Epithelial cell of prostate (primary cell): ENCODE measurements at regions not wholly inside any gene's neighbourhood (a gene's known extent, or its start where the extent isn't known, plus 50 kb on each side); places are given as distances from the start of the nearest gene placed in this dataset.

Experiments used
- DNase-seq: peaks from one replicate; pipeline ENCODE4 v3.0.0-alpha.2; 2011; ENCODE audit warnings: low read depth, low spot score
- H3K27ac ChIP-seq: fragments of 450-650 bp; 2 replicates; pipeline ENCODE4 v1.5.1; 2017; ENCODE audit warnings: mild to moderate bottlenecking

DNA sequence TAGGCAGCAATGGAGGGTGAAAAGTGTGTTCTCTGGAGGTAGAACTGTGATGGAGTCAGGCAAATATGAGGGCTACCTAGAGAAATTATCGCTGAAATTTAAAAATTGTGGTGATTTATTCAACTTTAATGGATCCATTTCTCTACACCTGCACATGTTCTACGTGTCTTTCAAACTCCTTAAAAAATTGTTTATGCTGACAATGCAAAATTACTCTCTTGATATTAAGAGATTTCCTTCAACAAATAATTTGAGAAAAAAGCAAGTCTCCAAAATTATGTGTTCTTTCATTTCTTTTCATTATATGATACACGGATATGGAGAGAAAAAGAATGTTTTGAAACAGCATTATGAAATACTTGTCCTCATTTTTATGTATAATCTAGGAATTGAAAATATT lies 1151.4 kb upstream of the PABPC4L start:
- DNase-seq: no peak

DNA sequence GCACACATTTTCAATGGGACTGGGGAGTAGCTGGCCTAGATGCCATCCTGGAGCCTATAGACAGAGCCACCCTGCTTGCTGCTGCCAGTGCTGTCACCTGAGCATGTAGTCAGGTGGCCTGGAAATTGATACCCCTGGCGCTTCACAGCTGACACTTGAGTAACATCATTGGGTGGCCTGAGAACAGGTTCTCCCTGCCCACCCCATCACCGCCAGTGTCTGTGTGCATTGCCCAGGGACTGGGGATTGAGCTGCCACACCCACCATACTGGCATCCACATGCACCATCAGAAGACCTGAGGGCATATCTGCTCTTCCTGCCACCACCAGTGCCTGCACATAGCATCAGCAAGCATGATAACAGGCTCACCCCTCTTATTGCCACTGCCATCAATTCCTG lies 1142.9 kb upstream of the PABPC4L start:
- DNase-seq: no peak
- no peak overlapping the region for H3K27ac ChIP-seq

More for the DNA sequence above, 1151.4 kb upstream of the PABPC4L start:
- H3K27ac ChIP-seq: no peak overlapping the region

DNA sequence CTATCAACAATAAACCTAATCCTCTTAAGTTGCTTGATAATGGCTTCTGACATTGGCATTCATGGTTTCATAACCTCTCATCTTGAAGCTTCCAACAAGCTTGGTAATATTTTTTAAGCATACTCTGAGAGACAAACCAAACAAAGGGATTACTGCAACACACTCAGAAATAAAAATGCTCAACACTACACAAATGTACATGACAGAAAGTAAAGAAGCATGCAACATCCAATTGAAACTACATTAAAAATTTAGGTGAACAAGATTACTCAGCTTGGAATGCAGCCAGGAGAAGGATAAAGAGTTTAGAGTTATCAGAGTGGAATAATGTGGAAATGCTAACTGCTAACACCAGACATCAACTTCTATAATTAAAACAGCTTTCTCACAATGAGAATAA lies 1136.6 kb upstream of the PABPC4L start:
- DNase-seq: no peak
- no peak overlapping the region for H3K27ac ChIP-seq

DNA sequence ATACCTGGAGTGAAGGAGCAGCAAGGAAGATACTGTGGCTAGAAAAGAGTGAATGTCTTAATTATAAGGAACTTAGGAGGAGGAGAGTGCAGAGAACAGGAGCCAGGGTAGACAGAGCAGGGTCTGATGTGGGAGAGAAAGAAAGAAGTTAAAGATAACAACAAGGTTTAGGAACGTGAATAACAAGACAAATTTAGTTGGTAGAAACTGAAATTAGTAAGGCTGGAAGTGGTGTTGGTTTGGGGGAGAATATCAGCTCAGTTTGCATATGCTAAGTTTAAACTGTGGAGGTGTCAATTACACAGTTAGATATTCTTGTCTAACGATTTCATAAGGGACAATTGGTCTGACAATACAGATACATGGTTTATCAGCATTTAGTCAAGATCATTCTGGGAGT lies 1123.7 kb upstream of the PABPC4L start:
- no peak for DNase-seq
- H3K27ac ChIP-seq: no peak overlapping the region

DNA sequence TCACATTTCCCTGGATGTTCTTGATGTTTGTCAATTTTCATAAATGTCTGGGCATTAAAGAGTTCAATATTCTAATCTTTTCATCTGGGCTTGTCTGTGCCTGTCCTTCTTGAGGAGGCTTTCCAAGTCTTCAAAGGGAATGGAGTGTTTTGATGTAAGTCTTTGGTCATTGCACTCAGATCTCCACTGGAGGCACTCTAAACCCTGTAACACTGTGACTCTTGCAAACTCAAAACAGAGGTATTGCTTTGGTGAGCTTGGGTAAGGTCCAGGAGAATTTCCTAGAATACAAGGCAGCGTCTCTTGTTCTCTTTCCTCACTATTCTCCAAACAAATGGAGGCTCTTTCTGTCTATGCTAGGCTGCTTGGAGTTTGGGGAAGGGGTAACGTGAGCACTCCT lies 1118.1 kb upstream of the PABPC4L start:
- no peak overlapping the region for H3K27ac ChIP-seq
- DNase-seq: no peak

DNA sequence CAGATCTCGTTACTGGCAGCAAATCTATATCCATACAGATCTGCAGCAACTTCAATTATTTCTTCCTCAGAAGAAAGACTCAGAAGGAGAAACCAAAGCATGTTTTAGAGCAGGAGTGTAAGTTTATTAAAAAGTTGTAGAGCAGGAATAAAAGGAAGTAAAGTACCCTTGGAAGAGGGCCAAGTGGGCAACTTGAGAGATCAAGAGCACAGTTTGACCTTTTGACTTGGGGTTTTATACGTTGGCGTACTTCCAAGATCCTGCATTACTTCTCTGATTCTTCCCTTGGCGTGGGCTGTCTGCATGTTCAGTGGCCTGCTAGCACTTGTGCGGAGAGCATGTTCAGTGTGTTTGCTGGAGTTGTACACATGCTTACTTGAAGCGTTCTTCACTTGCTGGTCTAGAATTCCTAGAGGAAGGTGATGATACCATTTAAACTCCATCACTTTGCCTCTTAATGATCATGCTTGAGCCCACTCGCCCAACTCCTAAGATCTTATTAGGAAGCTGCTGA lies 1114.7 kb upstream of the PABPC4L start:
- no peak for DNase-seq
- H3K27ac ChIP-seq: no peak overlapping the region

DNA sequence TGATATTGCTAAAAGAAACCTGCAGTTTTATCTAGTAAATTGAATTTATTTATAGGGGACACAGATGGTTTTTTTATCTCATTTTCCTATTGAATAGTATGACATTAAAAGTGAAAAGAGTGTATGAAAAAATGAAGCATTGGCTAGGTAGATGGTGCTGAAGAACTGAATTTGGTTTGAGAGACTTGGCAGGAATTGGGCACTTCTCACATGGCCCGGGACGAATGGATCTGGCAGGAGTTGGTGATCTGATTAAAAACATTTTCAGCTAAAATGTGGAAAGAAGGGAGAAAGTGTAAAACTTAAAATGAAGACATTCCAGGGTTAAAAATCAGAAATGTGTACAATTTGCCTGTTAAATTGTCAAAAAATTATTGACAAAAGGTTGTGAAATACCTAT lies 1088.5 kb upstream of the PABPC4L start:
- DNase-seq: no peak
- no peak overlapping the region for H3K27ac ChIP-seq

DNA sequence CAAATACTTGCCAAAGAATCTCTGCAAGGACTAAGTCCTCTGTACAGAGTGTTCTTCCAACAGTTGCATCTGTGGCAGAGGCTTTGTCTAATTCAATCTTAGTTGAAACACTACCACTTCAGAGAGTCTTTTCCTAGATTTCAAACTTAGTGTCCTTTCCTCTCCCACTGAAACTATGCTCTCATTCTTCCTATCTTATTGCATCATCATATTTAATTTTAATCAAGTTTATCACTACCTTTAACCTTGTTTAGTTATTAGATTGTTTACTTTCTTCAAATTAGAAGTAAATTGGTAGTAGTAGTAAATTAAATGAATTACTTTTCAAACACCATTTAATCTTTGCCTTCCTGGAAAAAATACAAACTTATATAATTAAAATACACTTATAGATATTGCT lies 1082.3 kb upstream of the PABPC4L start:
- DNase-seq: no peak
- no peak overlapping the region for H3K27ac ChIP-seq

DNA sequence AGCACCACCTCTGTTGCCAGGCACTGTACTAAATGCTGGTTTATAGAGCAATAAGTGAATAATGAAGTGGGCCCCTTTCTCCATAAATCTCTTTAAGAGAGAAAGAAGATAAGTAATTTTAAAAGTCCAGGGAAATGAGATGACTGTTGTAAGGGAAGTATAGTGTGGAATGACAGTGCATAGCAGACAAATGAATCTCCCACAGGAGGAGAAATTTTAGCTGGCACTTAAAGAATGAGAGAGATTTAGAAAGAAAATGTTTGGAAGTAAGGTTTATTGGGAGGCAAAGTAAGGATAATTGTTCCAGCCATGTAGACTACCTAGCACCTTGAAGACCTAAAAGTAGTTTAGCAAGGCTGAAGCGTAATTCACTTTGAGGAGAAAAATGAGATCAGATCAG lies 1081.1 kb upstream of the PABPC4L start:
- no peak overlapping the region for H3K27ac ChIP-seq
- DNase-seq: no peak

DNA sequence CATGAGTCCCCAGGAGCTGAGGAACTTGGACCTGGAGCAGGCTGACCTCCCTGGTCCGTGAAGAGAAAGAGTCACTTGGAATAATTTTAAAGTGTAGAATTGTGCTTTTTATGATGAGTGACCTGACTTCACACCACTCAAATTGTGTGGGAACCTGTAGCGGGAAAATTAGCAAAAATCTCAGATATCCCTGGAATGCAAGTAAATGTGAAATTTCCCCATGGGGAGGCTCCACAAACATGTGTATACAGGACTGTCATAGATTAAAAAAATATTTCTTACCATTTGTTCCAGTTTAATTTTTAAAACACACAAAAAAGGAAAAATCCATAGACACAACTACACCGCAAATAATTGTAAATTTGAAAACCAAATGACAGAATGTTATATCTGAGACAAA lies 1079.6 kb upstream of the PABPC4L start:
- DNase-seq: no peak
- H3K27ac ChIP-seq: no peak overlapping the region

DNA sequence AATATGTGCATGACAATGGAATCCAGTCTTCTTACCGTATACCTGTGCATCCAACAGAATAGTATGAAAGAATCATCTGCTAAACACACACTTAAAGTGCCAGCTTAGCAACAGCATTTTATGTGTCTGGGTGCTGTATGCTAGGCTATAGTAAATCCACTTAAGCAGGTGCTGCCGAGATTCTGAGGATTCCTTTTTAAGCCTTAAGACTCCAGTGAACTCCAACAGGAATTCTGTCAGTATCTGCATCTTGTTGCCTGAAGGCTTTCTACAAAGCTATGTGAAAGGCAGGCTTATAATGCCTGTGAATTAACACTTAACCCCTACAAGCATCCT lies 1076.4 kb upstream of the PABPC4L start:
- no peak for DNase-seq
- H3K27ac ChIP-seq: no peak overlapping the region

DNA sequence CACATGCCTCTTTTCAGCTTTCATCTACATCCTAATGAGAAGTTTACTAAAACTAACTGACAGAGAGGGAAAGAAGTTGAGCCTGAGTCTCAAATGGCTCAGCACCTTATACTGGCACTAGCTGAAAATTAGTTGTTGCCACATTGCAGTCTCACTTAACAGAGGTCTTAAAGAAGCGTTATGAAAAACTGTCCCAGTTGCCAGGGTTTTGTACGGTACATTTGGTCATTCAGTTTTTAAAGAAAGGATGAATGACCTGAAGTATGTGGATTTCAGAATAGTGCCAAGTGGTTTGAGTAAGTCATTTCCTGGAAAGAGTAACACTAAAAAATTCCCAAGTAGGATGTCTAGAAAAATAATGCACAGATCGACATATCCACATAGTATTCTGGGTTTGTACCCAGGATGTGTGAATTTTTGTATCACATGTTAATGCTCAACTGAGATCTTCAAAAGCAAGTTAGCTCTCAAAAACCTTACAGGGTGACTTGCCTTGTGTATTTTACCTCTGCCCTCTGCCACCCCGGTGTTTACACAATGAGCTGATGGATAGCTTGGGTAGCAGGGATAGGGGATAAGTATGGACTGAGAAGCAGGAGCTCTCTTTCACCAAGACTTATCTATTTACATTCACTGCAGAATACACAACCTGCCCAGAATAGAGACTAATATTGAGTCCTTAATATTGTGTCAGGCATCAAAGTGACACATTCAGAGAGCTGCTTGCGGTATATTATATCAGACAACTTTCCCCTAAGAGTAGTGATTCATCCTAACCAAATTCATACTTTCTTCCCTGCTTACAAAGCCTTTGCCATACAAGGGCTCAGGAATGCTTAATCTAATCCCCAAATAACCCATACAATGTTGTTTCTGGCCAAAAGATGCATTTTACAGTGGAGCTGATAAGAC lies 1075.7 kb upstream of the PABPC4L start:
- DNase-seq: no peak
- H3K27ac ChIP-seq: no peak overlapping the region

DNA sequence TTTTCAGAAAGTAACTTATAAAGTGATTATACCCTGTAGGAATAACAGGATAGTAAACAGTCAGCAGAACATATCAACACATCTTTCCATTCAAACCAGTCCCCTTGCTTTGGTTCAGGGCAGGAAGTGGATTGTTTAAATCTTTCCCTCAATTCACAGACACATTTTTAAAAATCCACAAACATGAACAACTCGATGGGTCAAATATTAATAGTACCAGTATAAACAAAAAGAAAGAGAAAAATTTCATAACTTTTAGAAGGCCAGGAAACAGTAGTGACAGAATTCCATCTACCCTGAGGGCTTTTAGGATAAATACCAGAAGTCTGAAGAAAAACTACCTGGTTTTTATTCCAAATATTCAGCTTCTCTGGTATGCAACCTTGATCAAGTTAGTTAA lies 1072.8 kb upstream of the PABPC4L start:
- H3K27ac ChIP-seq: no peak overlapping the region
- no peak for DNase-seq

DNA sequence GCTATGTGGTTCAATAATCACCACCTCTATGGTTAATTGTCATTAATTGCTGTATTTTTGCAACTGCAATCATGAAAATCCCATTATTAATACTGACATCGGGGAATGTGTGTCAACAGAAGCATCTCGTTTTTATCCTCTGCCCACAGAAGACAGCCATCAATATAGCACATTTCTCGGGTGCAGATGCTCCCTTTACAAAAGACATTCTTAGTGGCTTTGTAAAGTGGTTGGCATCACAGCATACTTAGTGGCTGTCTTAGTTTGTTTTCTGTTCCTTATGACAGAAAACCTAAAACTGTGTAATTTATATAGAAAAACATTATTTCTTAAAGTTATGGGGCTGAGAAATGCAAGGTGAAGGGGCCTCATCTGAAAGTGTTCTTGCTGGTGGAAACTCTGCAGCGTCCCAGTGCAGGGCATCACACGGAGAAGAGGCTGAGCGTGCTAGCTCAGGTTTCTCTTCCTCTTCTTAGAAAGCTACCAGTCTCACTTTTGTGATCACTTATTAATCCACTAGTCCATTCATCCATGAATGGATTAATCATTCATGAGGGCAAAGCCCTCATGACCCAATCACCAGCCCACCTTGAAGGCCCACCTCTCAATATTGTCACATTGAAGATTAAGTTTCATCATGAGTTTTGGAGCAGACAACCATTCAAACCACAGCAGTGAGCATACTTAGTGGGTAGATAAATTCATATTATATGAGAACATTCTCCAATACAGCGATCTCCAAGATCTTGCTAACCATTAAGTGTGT lies 1067.7 kb upstream of the PABPC4L start:
- DNase-seq: no peak
- no peak overlapping the region for H3K27ac ChIP-seq

DNA sequence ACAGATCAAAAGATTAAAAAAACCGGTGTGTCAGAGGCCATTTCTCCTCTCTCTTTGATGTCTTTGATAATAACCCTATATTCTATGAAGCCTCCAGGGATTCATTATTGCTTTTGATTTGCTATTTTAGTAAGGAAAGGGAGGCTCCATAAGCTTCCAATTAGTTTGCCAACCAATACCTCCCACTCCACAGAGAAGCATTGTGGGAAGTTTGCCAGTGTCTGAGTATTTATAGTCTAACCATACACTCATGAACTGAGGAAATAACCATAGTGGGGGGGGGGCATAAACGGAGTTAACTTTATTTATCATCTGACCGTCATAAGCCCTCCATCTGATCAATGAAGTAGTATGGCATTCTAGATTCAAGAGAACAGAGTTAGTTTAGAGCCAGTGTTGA lies 1066.8 kb upstream of the PABPC4L start:
- no peak overlapping the region for H3K27ac ChIP-seq
- no peak for DNase-seq

DNA sequence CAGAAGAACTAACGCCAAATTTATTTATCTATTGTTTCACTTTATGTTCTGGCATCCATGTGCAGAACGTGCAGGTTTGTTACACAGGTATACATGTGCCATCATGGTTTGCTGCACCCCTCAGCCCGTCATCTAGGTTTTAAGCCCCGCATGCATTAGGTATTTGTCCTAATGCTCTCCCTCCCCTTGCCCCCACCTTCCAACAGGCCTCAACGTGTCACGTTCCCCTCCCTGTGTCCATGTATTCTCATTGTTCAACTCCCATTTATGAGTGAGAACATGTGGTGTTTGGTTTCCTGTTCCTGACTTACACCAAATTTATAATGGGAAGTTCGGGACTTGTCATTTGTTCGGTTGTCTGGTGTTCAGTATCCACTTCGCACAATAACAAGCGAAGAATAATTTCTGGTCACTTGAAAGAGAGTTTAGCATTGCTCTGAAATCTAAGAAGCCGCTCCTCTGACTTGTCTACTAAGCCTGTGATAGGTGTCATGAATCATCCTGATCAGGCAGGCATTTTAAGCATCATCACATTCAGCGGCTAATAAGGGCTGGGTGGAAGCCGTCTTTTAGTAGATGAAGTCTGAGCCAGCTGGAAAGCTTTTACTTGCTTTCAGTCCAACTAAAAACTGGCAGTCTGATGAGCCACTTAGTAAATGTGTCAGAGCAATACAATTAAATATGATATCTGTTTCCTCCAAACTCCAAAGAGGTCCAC lies 1065.7 kb upstream of the PABPC4L start:
- no peak overlapping the region for H3K27ac ChIP-seq
- no peak for DNase-seq

DNA sequence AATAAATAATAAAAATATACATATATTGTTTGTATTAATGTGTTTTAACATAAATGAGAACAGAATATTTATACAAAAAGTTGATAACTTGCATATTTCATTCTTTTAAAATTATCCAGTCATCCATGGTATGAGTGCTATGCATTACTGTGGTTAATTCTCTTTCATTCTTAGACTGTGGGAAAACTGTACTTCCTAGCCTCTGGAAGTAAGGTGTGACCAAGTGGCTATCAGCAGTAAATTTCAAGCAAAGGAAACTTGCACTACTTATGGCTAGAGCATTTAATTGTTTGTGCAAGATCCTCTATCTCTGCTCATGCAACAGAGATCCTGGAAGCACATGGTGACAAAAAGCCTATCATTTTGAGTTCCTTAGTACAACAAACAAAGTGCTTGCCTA lies 1054.5 kb upstream of the PABPC4L start:
- no peak overlapping the region for H3K27ac ChIP-seq
- no peak for DNase-seq

DNA sequence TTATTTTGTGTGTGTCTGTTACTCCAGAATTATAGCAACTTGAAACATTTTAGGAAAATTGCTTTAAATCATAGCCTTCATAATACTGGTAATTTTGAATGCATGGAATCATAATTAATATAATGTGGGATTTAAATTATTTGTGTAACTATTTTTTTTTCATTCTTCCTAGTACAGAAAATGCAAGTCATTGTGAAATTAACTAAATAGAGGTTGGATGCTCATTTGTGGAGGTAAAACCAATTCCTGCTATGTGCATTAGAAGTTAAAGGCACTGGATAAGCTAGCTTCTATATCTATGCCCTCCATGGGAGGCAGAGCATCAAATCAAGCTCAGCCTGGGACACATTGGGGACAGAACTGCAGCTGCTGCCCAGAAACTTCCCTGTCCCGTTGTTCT lies 1048.5 kb upstream of the PABPC4L start:
- no peak for DNase-seq
- H3K27ac ChIP-seq: no peak overlapping the region

DNA sequence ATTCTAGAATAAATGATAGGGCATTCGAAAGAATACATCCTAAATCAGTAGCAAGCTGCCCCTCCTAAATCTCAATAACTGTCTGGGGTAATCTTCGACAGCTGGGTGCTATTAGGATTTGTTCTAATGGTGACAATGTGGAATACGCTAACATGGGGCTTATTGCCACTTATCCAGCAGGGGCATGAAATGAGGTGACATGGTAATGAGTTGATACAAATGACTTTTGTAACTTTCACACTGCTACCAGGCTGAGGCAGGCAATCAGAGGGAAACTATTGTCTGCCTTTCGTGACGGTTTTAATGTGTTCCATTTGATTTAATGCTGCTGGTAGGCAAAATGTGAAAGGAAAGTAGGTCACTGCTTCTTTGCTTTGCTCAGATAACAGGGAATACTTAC lies 1047.4 kb upstream of the PABPC4L start:
- H3K27ac ChIP-seq: no peak overlapping the region
- no peak for DNase-seq

DNA sequence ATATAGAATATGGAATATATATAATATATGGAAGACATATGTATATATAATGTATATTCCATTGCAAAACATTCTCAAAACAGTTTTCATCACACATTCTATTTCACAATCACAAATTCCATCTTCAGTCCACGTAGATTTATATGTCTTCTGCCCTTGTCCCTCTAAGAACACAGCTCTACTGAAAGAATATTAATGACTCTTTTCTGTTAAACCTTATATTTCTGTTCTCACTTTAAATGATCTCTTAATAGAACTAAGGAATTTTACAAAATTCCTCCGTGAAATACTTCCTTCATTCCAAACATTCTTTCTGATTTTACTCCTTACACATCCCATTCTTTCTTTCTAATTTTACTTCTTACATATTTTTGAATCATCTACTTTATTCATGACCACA lies 1043.1 kb upstream of the PABPC4L start:
- H3K27ac ChIP-seq: no peak overlapping the region
- no peak for DNase-seq

DNA sequence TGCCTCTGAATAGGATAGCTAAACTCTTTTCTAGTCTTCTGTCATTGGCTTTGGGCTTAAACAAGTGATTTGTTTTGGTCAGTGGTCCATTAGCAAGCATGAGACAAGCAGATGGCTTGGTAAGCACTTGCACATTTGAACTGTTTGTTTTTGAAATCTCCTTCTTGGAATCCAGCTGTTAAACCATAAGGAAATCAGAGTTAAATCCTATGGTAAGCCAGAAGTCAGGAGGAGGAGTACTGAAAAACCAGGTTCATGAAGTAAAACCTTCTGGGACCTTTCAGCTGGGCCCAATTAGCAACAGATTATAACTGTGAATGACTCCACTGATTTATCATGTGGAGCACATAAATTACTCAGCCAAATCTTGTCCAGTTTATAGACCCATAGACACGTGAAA lies 1042.5 kb upstream of the PABPC4L start:
- no peak overlapping the region for H3K27ac ChIP-seq
- DNase-seq: no peak
